B cell (primary cell): ENCODE measurements at regions not wholly inside any gene's neighbourhood (a gene's known extent, or its start where the extent isn't known, plus 50 kb on each side); places are given as distances from the start of the nearest gene placed in this dataset.

Source experiments
- ATAC-seq: fragments of 200-7000 bp; cut with Tn5 transposase; one replicate; pipeline ENCODE4 v1.10.0; 2021; ENCODE audit warnings: low read depth, mild to moderate bottlenecking, moderate number of reproducible peaks, moderate library complexity
- CTCF ChIA-PET: fragments of 350-600 bp; sonication (Branson Sonifier 250); formaldehyde crosslinking; loops from one replicate; lab custom pipeline; 2021; ENCODE audit warnings: antibody characterized with exemption, inconsistent platforms; lab: Charles Lee
- POLR2A ChIA-PET: fragments of 350-600 bp; sonication (Branson Sonifier 250); formaldehyde crosslinking; loops from one replicate; lab custom pipeline; 2021; ENCODE audit warnings: antibody characterized with exemption; lab: Charles Lee
- DNase-seq: peaks from one replicate; pipeline ENCODE4 v3.0.0; 2013
- H2AFZ ChIP-seq: 2 replicates; pipeline ENCODE4 v1.6.1; 2012; ENCODE audit warnings: mild to moderate bottlenecking, low read depth, low read length; ENCODE audit not compliant: insufficient read depth, poor library complexity, severe bottlenecking
- H3K27ac ChIP-seq, 2 donors: 1 replicate in 1 of 2; 2 replicates in 1 of 2; pipeline ENCODE4 v1.5.1; 2012 to 2013; ENCODE audit warnings: low read length in 2 of 2, mild to moderate bottlenecking in 2 of 2, moderate library complexity in 1 of 2
- H3K27me3 ChIP-seq, 4 experiments: fragments of 200-600 bp in 1 of 4; sonication (generic) in 1 of 4; replicated peaks in 1 of 4; 1 replicate in 2 of 4; 2 replicates in 2 of 4; pipeline versions ENCODE4 v1.6.1 to v1.7.0; 2013 to 2016; ENCODE audit warnings: low read length in 3 of 4, mild to moderate bottlenecking in 2 of 4, mixed read lengths in 1 of 4, moderate library complexity in 1 of 4; ENCODE audit not compliant: insufficient read depth in 4 of 4, control insufficient read depth in 3 of 4; ENCODE audit errors: control extremely low read depth in 1 of 4
- H3K36me3 ChIP-seq, 2 experiments: replicated peaks in 1 of 2; 1 replicate in 1 of 2; 2 replicates in 1 of 2; pipeline versions ENCODE4 v1.6.1 to v1.7.1; 2013; ENCODE audit warnings: low read length in 1 of 2; ENCODE audit not compliant: insufficient read depth in 2 of 2, control insufficient read depth in 1 of 2; ENCODE audit errors: control extremely low read depth in 1 of 2, extremely low read depth in 1 of 2
- H3K4me1 ChIP-seq, 2 donors: fragments of 200-600 bp in 1 of 2; sonication (generic) in 1 of 2; 1 replicate in 1 of 2; 2 replicates in 1 of 2; pipeline versions ENCODE4 v1.5.1 to v1.6.1; 2013 to 2017; ENCODE audit warnings: low read length in 2 of 2; ENCODE audit not compliant: control insufficient read depth in 2 of 2, insufficient read depth in 2 of 2
- H3K4me2 ChIP-seq: replicated peaks from 2 replicates; pipeline ENCODE3; 2012; ENCODE audit warnings: mild to moderate bottlenecking, low read depth, low read length; ENCODE audit not compliant: poor library complexity, severe bottlenecking
- H3K4me3 ChIP-seq, 5 experiments: fragments of 200-600 bp in 1 of 5; sonication (generic) in 1 of 5; 1 replicate in 3 of 5; 2 replicates in 2 of 5; pipeline versions ENCODE4 v1.5.1 to v1.7.0; 2011 to 2016; ENCODE audit warnings: low read length in 4 of 5, mild to moderate bottlenecking in 4 of 5, low read depth in 2 of 5, control low read depth in 1 of 5, moderate library complexity in 1 of 5; ENCODE audit not compliant: insufficient read depth in 1 of 5; ENCODE audit errors: control extremely low read depth in 1 of 5, extremely low read depth in 1 of 5
- H3K79me2 ChIP-seq: fragments of 200-600 bp; sonication (generic); one replicate; pipeline ENCODE4 v1.6.0; 2016; ENCODE audit warnings: low read length; ENCODE audit not compliant: control insufficient read depth, insufficient read depth
- H3K9ac ChIP-seq: fragments of 200-600 bp; sonication (generic); 2 replicates; pipeline ENCODE4 v1.6.1; 2017; ENCODE audit warnings: mild to moderate bottlenecking, low read length, moderate library complexity
- H3K9me3 ChIP-seq, 3 donors: one replicate each; pipeline versions ENCODE4 v1.6.1 to v1.7.1; 2013; ENCODE audit warnings: low read length in 2 of 3; ENCODE audit not compliant: control insufficient read depth in 2 of 3, insufficient read depth in 1 of 3; ENCODE audit errors: control extremely low read depth in 1 of 3
- H4K20me1 ChIP-seq: 2 replicates; pipeline ENCODE4 v1.6.0; 2012; ENCODE audit warnings: mild to moderate bottlenecking, low read length; ENCODE audit not compliant: insufficient read depth, control insufficient read depth, poor library complexity, severe bottlenecking
- H3K27ac Mint-ChIP-seq: one replicate; pipeline ENCODE4 v1.8.0; 2021; ENCODE audit warnings: mixed read lengths
- H3K27me3 Mint-ChIP-seq: one replicate; pipeline ENCODE4 v1.8.0; 2021; ENCODE audit warnings: mixed read lengths
- H3K4me1 Mint-ChIP-seq: one replicate; pipeline ENCODE4 v1.8.0; 2021; ENCODE audit warnings: mixed read lengths
- H3K4me3 Mint-ChIP-seq: one replicate; pipeline ENCODE4 v1.8.0; 2021; ENCODE audit warnings: mixed read lengths
- H3K9me3 Mint-ChIP-seq: one replicate; pipeline ENCODE4 v1.8.0; 2022; ENCODE audit warnings: mixed read lengths; ENCODE audit not compliant: insufficient read depth
- EZH2 ChIP-seq: IDR thresholded peaks from 2 replicates; pipeline ENCODE4 v1.6.1; 2012; ENCODE audit warnings: borderline replicate concordance, low read depth, mild to moderate bottlenecking, moderate library complexity, low read length; ENCODE audit not compliant: insufficient read depth, poor library complexity, severe bottlenecking
- WGBS: methylation state at CpG from one replicate; pipeline ENCODE4 v1.1.5; 2013; ENCODE audit warnings: missing lambda C conversion rate; ENCODE audit not compliant: insufficient coverage; 5-methylcytosine and 5-hydroxymethylcytosine counted together
- intact Hi-C: fragments of 100-400 bp; cut with micrococcal nuclease; formaldehyde crosslinking; loops from one replicate; pipeline ENCODE4 v1.10.0; 2022
- TF ChIP-seq, protein P1 (sequence below): fragments of 200-600 bp; IDR thresholded peaks from one replicate; pipeline ENCODE4 v1.8.0; 2022; ENCODE audit warnings: antibody characterized with exemption, mild to moderate bottlenecking

DNA sequence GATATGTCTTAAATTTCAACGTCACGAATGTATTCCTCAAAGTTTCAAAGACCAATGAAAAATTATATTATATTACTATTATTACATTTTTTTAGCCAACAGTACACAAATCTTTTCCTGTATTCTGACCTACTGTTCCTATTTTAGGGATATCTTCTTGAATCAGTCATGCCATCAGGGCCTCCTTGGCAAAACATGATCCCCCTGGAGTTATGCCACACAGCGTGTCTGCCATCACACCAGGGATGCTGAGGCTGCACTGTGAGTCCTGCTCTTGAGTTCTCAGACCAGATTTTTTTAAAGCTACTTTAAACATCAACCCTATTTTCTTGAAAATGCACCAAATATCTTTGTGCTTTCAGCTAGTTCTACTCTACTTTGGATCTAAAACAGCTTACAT lies 425.9 kb upstream of the ZNF385D start:
- Mint-ChIP-seq H3K9me3 (no peaks in the 10 kb centered on the region), H3K27me3 (no peaks in the 10 kb centered on the region), H3K4me3 (no peak overlapping the region), H3K27ac (no peak overlapping the region), H3K4me1 (no peaks in the 10 kb centered on the region)
- H3K79me2 ChIP-seq = no peaks in the 10 kb centered on the region
- ATAC-seq (no peak), DNase-seq (no peak)
- H3K4me2 ChIP-seq = no peak overlapping the region
- intact Hi-C loops = no loop called here
- no peak overlapping the region for H3K27ac ChIP-seq
- H3K9ac ChIP-seq = no peak overlapping the region
- no peak overlapping the region for H3K4me3 ChIP-seq
- no peaks in the 10 kb centered on the region for H3K9me3 ChIP-seq
- CTCF ChIA-PET = no interaction called here
- no peaks in the 10 kb centered on the region for H3K4me1 ChIP-seq
- H3K27me3 ChIP-seq = no peaks in the 10 kb centered on the region
- 73% methylated on average over 1 of the region's 3 CpGs for WGBS
- TF ChIP-seq, protein P1, sequence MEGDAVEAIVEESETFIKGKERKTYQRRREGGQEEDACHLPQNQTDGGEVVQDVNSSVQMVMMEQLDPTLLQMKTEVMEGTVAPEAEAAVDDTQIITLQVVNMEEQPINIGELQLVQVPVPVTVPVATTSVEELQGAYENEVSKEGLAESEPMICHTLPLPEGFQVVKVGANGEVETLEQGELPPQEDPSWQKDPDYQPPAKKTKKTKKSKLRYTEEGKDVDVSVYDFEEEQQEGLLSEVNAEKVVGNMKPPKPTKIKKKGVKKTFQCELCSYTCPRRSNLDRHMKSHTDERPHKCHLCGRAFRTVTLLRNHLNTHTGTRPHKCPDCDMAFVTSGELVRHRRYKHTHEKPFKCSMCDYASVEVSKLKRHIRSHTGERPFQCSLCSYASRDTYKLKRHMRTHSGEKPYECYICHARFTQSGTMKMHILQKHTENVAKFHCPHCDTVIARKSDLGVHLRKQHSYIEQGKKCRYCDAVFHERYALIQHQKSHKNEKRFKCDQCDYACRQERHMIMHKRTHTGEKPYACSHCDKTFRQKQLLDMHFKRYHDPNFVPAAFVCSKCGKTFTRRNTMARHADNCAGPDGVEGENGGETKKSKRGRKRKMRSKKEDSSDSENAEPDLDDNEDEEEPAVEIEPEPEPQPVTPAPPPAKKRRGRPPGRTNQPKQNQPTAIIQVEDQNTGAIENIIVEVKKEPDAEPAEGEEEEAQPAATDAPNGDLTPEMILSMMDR = no peak
- TF ChIP-seq EZH2 = no peak
- no peak overlapping the region for H2AFZ ChIP-seq
- POLR2A ChIA-PET = no interaction called here
- no peaks in the 10 kb centered on the region for H4K20me1 ChIP-seq
- H3K36me3 ChIP-seq = no peaks in the 10 kb centered on the region

DNA sequence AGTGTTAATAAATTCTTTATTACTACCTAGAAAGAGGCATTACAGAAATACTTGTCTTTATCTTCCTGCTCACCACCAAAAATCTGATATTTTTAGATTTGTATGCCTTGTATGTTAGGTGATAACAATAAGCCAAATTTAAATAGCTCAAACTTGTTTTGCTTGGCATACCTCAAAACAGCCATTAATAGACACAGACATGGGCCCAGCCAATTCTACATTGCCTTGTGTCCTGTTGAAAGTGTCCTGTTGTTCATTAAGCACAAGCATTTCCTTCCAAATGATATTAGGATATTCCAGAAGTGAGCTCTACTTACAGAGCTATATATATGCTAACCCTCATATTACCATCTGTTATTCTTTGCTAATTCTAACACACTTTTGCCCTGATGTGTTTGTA lies 438.6 kb upstream of the ZNF385D start:
- H4K20me1 ChIP-seq = no peaks in the 10 kb centered on the region
- no peak overlapping the region for H3K4me2 ChIP-seq
- no peaks in the 10 kb centered on the region for H3K27me3 ChIP-seq
- H3K79me2 ChIP-seq = no peaks in the 10 kb centered on the region
- ATAC-seq (no peak), DNase-seq (no peak)
- H3K9me3 Mint-ChIP-seq = no peaks in the 10 kb centered on the region
- no peak overlapping the region for H3K9ac ChIP-seq
- H3K9me3 ChIP-seq = peaks cover 0 to 4% (median 0%) of the 10 kb centered on the region in 3 donors
- no peaks in the 10 kb centered on the region for H3K4me1 Mint-ChIP-seq
- ChIA-PET CTCF (no interaction called here), POLR2A (no interaction called here)
- intact Hi-C loops = no loop called here
- H3K27me3 Mint-ChIP-seq = no peaks in the 10 kb centered on the region
- no peak overlapping the region for H3K27ac ChIP-seq
- no peak overlapping the region for H3K27ac Mint-ChIP-seq
- TF ChIP-seq EZH2 = no peak
- TF ChIP-seq, protein P1 = no peak
- H3K4me3 Mint-ChIP-seq = no peak overlapping the region
- H3K4me1 ChIP-seq = no peaks in the 10 kb centered on the region
- H3K36me3 ChIP-seq = no peaks in the 10 kb centered on the region
- H3K4me3 ChIP-seq = no peak overlapping the region
- no peak overlapping the region for H2AFZ ChIP-seq
